GM18511 (cell line): ENCODE measurements at regions not wholly inside any gene's neighbourhood (a gene's known extent, or its start where the extent isn't known, plus 50 kb on each side); places are given as distances from the start of the nearest gene placed in this dataset.

Experiments
- ATAC-seq: cut with Tn5 transposase; IDR thresholded peaks from one replicate; pipeline ENCODE4 v1.9.1; 2021; ENCODE audit warnings: mild to moderate bottlenecking, moderate library complexity; ENCODE audit not compliant: unreplicated experiment

DNA sequence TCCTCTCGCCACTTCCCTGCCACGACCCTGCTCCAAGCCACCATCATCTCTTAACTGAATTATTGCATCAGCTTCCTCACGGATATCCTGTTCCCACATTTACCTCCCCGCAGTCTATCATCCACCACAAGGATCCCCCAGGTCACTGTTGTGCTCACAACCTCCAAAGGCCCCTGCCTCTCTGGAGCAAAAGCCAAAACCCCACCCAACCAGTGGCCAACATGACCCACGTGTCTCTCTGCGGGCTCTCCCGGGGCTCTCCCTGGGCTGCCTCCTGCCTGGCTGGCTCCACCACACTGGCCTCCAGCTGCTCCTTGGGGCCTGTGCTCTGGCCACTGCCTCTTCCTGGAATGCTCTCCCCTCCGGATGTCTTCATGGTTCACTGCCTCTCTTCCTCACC lies 809.3 kb downstream of the UQCRFS1 start:
- no peak for ATAC-seq

DNA sequence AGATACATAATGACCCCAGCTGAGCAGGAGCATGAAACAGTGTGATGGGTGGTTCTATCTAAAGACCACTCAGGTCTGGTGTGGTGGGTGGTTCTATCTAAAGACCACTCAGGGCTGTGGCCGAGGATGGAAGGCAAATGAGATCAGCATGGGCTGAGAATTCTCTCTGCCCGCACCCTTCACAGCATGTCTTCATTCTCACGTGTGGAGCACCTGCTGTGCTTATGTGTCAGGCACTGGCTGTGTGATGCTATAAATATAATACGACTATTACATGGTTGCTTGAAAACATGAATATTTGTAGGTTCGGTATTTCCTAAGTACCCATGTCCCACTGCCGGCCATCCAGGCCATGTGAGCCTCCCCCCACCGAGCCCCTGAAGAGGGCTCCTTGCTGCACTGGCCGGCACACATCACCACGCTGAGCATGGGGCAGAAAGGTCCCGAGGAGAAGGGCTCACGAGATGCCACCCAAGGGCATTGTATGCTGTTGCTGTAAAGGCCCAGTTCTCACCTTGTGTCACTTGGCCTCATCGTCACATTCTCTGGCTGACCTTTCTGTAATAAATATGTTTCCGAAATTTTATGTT lies 810.2 kb downstream of the UQCRFS1 start:
- ATAC-seq: no peak

DNA sequence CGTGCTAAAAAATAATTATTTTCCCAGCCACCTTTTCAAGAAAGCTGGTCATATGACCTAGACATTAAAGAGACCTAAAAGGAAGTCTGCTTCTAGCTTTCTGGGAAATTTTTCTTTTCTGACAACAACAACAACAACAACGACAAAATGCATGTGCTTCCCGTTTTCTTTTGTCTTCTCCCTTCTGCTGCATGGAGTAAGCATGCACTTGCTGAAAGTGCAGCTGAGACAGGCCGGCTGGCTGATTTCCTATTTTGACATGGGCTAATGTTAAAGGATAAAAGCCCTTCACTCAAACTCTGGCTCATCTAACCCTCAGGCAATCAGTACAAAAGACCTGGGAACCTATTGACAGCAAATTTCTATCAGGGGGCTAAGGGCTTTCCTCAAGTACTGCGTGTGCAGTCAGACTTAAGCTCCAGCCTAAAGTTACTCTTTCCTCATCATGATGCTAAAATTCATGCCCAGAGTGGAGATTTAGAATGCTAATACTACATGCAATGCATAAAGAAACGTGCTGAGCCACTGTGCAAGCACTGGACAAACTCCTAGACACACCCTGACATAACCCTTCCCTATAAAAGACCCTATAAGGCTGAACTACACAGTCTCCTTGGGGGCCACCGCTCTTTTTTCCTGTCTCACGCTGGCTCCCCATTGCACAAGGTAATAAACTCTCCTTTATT lies 811.1 kb downstream of the UQCRFS1 start:
- ATAC-seq: no peak

DNA sequence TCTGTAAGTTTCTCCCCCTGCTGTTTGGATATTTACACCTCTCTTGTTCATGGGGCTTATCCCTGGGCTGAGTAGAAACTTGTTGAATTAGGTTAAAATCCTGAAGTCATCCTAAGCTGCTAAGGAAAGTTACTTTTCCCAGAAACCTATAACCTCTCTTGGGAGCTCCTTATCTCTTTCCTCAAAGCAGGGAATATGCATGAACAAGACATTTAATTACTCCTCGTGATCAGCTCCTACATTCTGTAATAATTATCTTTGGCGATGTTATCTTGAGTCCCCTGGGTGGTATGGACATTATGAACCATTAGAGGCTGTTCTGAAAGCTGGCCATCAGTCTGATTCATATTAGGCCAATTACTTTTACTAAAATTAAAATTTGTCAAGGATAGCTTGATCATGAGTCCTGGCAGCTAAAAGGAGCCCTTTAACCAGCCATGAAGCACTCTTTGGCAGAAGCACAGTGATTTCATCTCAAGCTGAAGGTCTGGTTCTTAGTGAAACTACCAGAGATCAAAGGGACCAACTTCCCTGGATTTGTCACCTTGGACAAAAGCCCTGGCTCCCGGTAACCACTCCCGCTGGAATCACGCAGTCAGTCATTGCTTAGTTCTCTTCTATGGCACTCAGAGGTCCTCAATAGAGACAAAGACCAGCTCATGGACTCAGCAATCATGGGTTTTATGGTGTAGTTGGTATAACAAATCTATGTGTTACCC lies 811.8 kb downstream of the UQCRFS1 start:
- ATAC-seq: no peak

DNA sequence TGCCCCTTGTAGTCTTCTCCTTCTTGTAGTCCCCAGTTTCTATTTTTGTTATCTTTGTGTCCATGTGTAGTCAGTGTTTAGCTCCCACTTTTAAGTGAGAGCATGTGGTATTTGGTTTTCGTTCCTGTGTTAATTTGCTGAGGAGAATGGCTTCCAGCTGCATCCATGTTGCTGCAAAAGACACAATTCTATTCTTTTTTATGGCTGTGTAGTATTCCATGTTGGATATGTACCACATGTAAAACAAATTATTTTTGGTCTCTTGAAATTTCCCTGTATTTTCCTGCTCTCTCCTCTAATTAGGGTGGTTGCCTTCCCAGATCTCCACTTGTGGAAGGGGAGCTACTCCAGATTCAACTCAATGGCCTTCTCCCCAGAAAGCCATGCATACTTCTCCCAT lies 813.8 kb downstream of the UQCRFS1 start:
- ATAC-seq: no peak

DNA sequence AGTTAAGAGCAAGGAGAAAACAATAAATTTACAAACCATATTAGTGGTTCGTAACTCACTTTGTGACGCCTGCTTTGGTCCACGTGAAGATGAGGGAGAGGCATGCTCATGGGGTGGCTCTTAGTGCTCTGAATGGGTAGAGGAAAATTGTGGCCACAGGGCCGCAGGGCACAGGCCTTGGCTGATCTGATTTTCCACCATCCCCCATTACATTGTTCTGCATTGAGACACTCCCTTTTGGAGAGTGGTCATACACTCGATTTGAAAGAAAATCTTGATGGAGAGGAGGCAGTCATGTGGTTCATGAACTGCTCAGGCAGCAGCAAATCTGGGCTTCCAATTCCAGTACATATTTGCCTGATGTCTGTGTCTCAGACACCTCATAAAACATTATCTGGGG lies 815.2 kb downstream of the UQCRFS1 start:
- no peak for ATAC-seq

DNA sequence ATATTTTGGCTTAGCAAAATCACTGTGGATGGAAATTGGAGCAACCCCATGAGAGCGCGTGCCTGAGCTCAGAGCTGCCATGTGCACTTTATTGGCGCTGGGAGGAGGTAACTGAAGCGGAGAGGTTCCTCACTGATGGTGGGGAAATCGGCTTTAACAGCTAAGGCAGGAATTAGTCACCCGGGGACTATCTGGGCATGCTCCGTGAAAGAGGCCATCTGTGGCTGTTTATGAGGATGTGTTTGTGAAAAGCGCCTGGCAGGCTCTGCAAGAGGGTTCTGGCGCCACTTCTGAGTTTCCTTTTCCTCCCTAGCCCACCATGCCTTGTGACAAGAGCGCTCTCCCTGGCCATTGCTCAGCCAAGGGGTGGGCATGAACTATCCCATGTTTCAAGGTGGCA lies 815.6 kb downstream of the UQCRFS1 start:
- ATAC-seq: no peak

DNA sequence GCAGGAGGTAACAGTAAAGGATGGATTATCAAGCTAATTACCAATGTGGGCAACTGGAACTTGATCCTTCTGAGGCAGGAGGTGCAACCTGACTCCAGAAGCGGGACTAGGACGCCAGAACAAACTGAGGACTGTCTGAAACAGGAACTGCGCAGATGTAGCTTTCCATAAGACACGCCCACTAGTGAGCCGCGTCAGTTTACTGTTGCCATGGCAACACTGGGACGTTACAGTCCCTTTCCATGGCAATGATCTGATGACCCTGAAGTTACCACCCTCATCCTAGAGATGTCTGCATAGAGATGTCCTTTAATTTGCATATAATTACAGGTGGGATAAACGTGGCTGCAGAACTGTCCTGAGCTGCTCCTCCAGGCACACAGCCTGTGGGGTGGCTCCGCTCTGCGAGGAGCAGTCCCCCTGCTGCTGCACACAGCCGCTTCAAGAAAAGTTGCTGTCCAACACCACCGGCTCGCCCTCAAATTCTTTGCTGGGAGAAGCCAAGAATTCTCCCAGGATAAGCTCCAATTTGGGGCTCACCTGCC lies 816.6 kb downstream of the UQCRFS1 start:
- ATAC-seq: no peak

DNA sequence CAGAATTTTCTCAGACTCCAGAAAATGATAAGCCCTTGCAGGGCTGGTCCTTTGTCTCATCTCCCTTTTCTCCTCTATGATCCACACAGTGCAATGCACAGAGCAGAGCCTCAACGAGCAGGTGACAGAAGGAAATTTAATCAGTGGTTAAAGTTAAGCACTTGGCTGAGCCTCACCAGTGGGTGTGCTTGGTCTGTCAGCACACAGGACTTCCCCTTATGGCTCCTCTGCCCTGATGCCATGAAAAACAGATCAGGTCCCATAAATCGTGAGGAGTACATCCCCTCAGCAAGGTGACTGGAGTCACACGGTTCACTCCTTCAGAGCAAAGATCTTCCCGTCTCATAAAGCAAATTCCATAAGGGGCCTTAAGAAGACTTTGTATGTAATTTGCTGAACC lies 818.2 kb downstream of the UQCRFS1 start:
- no peak for ATAC-seq

DNA sequence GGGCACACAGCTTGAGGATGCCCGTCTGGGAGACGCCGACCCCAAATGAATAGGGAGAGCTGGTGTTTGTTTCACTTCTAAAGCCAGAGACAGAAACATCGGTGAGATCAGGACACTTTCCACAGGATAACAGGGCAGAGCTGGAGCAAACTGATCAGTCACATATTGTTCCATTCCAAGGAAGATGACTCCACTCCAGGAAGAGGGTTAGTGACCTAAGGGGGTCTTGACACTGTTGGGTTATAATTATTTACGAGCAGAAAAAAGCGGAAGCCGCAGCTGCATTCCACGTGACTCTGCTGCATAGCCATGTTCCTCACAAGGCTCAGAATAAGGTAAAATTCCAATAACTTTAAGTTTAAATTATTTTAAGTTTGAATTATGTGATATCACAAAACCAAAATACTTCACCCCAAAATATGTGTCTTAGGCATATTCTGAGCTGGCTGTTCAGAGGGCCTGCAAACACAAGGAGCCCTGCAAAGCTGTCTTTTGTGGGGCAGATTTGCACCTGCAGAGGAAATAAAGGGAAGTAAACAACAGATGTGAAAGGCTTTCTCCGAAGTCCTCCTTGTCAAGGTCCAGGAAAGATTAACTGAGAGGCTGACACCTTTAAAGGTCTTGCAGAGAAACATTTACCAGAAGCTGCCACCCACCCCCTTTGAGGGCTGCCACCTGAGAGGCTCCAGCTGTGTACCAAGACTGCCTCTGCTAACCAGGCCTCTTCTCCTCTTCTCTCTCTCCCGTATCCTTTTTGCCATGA lies 819.2 kb downstream of the UQCRFS1 start:
- ATAC-seq: no peak

DNA sequence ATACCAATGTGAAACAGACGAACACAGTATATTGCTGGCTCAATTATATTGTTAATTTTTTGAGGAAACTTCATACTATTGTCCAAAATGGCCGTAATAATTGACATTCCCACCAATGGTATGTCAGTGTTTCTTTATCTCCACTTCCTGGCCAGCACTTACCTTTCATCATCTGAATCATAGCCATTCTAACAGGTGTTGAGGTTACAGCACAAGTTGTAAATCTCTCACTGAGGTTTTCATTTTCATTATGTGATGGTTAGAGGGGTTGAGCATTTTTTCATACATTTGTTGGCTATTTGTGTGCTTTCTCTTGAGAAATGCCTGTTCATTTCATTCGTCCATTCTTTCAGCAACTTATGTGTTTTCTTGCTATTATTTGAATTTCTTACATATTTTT lies 824.0 kb downstream of the UQCRFS1 start:
- no peak for ATAC-seq

DNA sequence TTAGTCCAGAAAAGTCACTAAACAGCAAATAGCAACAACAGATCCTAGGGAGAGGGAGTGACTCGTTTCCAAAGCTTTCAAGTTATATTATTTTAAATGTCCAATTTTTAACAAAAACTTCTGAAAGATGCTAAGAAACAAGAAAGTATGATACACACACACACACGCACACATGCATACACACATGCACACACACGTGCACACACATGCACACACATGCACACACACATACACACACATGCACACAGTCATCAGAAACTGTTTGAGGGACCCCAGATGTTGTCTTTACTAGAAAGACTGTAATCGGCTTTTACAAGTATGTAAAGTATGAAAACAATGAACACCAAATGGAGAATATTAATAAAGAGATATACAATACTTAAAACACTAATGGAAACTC lies 825.4 kb downstream of the UQCRFS1 start:
- ATAC-seq: no peak

DNA sequence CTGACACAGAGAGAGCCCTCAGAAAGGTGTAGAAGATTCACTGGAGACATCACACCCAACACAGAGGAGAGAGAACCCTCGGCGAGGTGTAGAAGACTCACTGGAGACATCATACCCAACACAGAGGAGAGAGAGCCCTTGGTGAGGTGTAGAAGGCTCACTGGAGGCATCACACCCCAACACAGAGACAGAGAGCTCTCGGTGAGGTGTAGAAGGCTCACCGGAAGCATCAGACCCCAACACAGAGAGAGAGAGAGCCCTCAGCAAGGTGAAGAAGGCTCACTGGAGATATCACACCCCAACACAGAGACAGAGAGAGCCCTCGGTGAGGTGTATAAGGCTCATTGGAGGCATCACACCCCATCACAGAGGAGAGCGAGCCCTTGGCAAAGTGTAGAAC lies 826.5 kb downstream of the UQCRFS1 start:
- no peak for ATAC-seq

DNA sequence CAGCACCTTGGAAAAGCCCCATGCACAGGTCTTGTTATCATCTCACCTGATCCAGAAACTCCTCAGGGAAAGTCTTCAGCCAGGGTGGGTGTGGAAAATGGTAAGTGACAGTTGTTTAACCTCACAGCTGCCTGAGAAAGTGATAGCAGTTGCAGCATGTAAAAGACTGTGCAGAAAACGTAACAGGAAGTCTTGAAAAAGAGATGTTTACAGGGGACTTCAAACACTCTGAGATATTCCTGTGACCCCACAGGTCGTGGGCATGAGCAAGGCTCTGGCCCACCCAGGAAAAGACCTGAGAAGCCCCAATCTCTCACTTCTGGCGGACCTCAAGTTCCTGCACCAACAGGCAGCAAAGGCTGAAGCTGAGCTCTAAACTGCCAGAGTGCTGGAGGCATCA lies 826.9 kb downstream of the UQCRFS1 start:
- no peak for ATAC-seq

DNA sequence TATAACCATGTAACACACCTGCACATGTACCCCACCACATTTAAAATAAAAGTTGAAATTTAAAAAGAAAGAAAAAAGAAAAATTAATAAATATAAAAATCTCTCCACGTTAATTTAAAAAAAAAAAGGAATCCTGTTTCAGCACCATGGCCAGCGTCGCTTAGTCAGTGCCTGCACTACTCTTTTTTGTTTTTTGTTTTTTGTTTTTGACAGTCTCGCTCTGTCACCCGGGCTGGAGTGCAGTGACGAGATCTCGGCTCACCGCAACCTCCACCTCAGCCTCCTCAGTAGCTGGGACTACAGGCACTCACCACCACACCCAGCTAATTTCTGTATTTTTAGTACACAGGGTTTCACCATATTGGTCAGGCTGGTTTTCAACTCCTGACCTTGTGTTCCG lies 835.9 kb downstream of the UQCRFS1 start:
- ATAC-seq: no peak

DNA sequence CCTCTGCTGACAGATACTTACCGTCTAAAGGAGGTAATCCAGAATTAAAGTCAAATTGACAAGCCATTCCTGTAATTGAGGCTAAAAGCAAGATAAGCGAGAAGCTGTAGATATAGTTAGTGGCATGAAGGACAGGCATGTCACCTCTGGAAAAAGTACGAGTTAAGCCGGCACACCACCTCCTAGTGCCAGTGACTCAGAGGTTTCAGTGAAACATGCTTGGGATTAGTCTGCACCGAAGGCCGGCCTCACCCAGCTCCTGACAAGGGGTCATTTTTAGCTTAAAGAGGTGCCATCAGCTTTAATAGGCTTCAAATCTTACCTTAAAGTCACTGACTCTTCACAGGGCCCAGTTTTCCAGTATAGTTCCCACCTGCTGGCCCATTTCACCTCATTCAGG lies 838.0 kb downstream of the UQCRFS1 start:
- no peak for ATAC-seq

DNA sequence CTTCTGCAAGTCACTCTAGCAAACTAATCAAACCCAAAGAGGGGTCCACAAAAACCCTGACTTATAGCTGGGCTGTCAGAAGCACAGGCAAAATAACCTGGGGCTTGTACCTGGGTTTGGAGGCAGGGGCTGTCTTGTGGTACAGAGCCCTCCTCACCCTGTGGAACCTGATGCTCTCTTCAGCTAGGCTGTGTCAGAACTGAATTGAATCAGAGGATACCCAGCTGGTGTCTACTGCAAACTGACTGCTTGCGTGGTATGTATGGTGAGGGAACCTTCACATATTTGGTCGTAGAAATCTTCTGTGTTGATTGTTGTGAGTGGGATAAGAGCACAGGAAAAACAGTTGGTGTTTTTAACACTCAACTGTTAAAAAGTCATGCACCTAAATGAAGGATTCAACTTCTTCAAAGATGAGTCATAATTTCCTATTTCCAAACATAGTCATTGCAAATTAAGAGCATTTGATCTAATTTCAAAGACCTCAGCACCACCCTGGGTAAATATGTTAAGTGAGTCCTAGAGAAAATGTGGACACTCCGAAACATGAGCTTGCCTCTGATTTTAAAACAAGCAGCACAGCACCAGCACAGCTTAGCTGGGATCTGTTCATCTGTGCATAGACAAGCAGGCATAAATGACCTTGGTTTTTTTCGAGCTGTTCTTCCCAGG lies 840.2 kb downstream of the UQCRFS1 start:
- no peak for ATAC-seq

DNA sequence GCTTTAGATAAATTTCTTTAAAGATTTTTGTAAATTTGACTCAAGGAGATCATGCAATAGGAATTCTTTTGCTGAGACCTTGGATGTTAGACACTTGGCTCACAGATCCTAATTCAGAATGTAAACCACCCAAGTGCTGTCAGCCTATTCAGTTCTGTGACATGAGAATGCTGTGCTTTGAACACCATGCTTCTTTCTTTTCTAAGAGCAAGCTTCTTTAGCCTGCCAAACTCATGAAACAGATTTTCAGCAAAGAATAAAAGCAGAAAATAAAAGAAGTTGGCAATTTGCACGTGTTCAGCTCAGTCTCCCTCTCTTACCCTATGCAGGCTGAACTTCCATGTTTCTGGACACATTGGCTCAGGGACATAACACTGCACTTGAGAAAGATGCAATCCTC lies 845.8 kb downstream of the UQCRFS1 start:
- no peak for ATAC-seq

DNA sequence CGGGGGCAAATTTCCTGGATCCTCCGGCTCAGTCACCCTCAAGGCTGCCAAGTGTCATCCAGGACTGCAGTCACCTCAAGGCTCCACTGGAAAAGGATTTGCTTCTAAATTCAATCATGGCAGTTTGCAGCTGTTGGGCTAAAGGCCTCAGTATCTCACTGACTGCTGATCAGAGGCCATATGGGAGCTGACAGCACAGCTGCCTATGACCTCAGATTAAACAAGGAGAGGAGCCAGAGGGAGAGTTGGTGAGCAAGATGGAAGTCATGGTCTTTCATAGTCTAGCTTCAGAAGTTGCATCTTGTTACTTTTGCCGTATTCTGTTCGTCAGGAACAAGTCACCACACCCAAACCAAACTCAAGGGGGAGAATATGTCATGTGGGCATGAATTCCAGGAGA lies 849.7 kb downstream of the UQCRFS1 start:
- no peak for ATAC-seq

DNA sequence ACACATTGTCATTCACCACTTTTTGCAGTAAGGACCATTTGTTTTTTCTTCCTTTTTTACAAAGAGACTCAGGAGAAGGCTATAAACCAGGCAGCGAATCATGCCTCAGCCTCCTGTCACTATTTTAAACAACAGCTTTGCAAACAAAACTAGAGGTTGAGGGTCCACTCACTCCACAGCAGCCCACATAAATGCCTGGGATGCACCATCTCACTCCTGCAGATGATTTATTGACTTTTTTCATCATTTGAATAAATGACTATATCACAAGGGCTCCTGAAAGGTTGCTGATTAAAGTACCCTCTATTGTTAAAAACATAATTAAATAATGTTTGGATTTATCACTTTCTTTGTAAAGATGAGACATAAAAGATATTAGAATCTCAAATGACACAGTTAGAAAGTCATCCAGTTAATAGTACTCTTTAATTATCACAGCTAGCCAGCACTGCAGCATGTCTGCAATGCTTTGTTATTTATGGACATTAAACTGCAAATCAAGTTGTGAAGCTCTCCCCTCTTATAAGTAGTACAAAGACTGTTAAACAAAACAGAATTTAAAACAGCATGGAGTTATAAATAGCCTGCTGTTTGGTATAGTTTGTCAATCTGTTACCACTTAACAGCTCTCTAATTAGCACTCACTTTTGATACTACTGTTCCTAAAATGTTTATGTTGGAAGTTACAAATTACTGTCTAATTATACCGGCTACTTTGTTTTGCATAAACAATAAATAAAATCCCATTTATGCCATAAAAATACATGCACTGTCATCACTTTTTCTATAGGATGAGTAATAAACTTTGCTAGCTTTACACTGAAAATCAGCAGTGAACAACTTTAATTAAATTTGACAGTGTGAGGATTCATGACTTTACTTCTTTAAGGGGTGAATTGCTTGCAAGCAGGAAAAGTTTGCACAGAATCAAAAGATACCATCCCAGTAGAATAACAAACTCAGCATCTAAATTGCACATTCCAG lies 853.2 kb downstream of the UQCRFS1 start:
- no peak for ATAC-seq
